ENCODE measurements at regions not wholly inside any gene's neighbourhood (a gene's known extent, or its start where the extent isn't known, plus 50 kb on each side); places are given as distances from the start of the nearest gene placed in this dataset.
"Not testable (repeated sequence)": the region's sequence is repeated elsewhere in the genome, so short reads cannot be mapped to it uniquely, and the experiment has no call there.

DNA sequence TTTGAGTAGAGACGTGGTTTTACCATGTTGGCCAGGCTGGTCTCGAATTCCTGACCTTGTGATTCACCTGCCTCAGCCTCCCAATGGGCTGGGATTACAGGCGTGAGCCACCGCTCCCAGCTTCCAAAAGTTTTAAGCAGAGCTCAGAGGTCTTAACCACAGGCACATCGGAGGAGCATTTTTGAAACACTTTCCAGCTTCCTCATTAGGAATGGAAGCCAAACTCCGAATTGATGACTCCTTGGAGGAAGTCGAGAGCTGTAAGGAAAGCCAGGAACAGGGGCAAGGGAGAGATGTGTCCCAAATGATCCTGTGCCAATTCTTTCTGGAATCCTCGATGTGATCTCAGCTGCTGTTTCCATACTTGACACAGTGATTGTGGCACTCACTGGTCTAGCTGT is 56.2 kb upstream of the CCZ1B start:
- in situ Hi-C loops (cut with HindIII; ENCODE audit: low sequenced_read_pairs), result not testable (repeated sequence)

DNA sequence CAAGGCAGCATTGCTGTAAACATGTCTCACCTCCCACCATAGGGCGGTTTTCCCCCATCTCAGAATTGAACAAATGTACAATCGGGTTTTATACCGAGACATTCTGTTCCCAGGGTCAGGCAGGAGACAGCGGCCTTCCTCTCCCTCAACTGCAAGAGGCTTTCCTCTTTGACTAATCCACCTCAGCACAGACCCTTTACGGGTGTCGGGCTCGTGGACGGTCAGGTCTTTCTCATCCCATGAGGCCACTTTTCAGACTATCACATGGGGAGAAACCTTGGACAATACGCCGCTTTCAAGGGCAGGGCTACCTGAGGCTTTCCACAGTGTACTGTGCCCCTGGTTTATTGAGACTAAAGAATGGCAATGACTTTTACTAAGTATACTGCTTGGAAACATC is 57.7 kb upstream of the CCZ1B start:
- in situ Hi-C loops (cut with HindIII; ENCODE audit: low sequenced_read_pairs), result not testable (repeated sequence)

DNA sequence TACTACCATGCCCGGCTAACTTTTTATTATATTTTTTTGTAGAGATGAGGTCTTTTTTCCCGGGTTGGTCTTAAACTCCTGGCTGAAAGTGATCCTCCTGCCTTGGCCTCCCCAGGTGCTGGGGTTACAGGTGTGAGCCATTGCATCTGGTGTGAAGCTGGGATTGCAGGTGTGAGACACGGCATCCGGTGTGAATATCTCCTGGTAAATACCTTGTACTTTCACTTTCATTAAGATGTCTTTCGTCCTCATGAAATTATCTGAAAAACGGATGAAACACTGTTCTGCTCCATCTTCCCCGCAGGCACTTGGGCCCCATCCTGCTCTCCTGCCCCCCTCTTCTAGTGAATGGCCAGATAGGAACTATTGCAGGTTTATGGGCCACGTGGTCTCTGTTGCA is 60.1 kb upstream of the CCZ1B start:
- in situ Hi-C loops (cut with HindIII; ENCODE audit: low sequenced_read_pairs), result no loop called here

DNA sequence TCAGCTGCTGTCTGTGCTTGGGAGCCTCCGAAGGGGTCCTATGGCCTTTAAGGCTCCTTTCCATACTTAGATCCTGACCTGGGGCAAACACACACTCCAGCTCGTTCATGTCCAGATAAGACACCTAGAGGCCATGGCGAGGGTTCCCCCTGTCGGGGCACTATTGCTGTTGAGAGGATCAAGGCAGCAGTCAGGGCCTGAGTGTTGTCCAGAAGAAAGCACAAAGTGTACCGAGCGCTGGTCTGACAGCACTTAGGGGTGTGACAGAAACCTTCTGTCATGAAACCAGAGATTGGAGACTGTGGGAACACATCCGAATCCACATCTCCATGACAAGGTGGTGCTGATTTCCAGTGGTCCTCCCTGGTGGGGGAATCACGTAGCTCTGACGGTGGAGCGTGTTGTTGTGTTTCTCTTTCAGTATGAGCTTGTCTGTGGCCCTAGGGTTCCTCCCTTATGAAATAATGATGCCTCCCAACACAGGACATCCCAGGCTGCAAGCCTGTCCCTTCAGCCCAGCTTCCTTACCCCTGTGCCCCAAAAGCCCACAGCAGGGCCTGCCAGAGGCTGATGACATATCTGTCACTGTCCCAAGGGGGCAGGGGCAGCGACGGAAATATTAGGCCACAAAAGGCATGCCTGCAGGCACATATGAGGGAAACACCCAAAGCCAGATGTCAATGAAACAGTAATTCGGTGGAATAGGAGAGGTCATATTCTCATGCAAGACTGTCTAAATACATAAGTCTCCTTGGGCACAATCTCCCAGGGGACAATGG is 62.4 kb upstream of the CCZ1B start:
- in situ Hi-C loops (cut with HindIII; ENCODE audit: low sequenced_read_pairs), result not testable (repeated sequence)

DNA sequence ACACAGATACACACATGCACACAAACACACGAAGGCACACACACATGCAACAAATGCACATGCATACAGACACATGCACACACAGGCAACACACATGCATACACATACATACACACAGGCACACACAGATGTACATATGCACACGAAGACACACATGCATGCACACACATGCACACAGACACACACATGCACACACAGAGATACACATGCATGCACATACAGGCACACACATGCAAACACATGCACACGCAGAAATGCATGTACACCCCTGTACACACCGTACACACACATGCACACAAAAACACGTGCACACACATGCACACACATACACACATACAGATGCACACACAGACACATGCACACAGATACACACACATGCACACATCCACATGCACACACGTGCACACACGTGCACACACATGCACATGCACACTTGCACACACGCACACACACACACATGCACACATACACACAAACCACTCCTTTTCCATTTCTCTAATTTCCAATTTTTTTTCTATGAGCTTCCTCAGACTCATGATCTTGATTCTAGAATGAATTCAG is 63.3 kb upstream of the CCZ1B start:
- in situ Hi-C loops (cut with HindIII; ENCODE audit: low sequenced_read_pairs), result no loop called here

DNA sequence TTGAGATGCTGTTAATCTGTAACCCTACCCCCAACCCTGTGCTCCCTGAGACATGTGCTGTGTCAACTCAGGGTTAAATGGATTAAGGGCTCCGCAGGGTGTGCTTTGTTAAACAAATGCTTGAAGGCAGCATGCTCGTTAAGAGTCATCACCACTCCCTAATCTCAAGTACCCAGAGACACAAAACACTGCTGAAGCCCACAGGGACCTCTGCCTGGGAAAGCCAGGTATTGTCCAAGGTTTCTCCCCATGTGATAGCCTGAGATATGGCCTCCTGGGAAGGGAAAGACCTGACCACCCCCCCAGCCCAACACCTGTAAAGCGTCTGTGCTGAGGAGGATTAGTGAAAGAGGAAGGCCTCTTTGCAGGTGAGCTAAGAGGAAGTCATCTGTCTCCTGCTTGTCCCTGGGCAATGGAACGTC is 76.0 kb upstream of the CCZ1B start:
- in situ Hi-C loops (cut with HindIII; ENCODE audit: low sequenced_read_pairs), result not testable (repeated sequence)

DNA sequence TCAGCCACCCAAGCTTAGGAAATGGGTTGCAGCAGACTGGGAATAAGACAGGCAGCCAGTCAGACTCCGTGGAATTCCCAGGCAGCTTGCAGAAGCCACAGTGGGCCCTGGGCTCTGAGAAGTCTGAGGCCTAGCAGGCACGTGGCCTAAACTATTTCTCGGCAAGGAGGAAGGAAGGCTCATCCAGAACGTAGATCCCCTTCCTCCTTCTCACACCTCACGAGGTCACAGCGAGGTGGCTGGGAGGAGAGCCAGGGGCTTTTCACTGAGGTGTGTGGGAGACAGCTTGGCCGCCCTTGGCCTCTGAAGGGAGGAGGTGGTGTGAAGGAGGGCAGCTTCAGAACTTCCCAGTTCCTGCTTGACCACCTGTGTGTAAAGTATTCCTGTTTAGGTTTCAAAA is 77.2 kb upstream of the CCZ1B start:
- in situ Hi-C loops (cut with HindIII; ENCODE audit: low sequenced_read_pairs), result not testable (repeated sequence)

DNA sequence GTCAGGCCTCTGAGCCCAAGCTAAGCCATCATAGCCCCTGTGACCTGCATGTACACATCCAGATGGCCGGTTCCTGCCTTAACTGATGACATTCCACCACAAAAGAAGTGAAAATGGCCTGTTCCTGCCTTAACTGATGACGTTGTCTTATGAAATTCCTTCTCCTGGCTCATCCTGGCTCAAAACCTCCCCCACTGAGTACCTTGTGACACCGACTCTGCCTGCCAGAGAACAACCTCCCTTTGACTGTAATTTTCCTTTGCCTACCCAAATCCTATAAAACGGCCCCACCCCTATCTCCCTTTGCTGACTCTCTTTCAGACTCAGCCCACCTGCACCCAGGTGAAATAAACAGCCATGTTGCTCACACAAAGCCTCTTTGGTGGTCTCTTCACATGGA is 77.7 kb upstream of the CCZ1B start:
- in situ Hi-C loops (cut with HindIII; ENCODE audit: low sequenced_read_pairs), result not testable (repeated sequence)

DNA sequence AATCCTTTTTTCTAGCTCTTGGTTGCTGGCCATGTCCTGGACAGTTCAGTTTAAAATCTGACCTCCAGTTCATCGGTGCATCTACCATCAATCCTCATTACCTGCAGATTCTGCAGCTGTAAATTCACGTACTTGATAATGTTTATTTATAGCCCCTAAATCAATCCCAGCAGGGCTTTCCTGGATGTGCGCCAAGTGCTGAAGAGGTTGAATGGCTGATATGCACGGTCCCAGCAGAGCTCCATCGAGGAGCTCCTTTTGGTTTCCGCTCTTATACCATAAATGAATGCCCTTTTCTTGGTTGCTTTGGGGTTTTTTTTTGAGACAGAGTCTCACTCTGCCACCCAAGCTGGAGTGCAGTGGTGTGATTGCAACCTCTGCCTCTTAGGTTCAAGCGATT is 91.2 kb upstream of the CCZ1B start:
- in situ Hi-C loops (cut with HindIII; ENCODE audit: low sequenced_read_pairs), result no loop called here

DNA sequence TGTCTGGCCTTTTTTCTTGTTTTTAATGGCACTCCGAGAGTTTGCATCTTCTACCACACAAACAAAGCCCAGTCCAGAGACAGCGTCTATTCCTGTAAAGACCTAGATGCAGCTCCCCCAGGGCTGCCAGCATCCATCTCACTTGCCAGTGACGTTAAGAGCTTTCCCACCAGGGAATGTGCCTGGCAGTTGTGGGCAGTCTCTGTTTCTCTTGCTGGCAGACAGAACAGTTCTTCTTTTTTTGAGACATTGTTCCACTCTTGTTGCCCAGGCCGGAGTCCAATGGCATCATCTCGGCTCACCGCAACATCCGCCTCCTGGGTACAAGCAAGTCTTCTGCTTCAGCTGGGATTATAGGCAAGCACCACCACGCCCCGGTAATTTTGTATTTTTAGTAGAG is 93.1 kb upstream of the CCZ1B start:
- in situ Hi-C loops (cut with HindIII; ENCODE audit: low sequenced_read_pairs), result not testable (repeated sequence)

DNA sequence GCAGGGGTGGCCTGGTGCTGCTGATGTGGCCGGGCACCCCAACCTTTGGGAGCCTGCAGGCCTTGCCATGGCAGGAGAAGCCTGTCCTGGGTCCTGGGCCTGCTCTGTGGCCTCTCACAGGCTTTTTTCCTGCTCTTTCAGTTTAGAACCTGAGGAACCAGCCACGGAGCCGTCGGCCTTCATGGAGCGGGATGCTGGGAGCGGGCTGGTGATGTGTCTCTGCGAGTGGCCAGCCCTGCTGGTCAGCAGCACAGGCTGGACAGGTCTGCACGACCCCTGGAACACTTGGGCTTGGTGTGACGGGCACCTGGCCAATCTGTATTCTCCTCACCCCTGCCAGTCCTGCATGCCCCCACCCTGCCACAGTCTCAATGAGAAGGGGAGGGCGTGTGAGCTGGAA is 98.4 kb upstream of the CCZ1B start:
- in situ Hi-C loops (cut with HindIII; ENCODE audit: low sequenced_read_pairs), result not testable (repeated sequence)

DNA sequence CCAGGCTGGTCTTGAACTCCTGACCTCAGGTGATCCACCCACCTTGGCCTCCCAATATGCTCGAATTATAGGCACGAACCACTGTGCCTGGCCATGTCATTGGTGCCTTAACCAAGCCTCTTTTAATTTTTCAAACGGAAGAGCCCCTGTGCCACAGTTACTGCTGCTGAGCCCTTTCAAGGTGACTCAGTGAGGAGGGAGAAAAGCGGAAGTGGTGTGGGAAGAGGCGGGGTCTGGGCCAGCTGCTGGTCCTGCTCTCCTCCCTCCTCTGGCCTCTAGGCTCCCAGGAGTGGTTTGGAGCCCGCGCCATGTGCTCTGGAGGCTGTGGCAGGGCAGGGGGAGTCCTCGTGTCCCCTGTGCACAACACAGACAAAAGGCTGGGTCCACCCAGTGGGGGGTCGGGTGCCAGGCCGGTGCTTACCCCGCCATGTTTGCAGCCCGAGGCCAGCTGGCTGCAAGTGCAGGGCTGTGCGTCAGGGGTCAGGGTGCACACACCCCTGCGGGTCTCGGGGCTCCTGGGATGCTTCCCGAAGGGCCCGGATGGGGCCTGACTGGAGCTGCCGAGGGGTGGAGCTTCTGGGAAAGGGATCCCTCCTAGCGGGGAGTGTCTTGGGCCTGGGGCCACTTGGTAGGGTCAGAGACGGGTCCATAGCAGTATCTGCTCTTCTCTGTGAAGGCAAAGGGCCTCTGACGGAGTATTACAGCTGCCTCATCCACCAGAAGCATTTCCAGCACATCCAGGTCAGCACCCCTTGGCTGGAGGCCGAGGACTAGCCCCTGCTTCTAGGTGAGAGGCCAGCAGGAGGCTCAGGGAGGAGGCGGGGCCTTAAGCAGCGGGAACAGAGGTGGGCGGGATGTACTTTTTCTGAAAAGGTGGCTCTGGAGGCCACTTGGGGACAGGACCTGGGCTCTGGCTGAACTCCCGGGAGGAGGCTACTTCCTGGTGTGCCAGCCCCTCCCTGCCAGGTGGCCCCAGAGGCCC is 100.4 kb upstream of the CCZ1B start:
- in situ Hi-C loops (cut with HindIII; ENCODE audit: low sequenced_read_pairs), result not testable (repeated sequence)

DNA sequence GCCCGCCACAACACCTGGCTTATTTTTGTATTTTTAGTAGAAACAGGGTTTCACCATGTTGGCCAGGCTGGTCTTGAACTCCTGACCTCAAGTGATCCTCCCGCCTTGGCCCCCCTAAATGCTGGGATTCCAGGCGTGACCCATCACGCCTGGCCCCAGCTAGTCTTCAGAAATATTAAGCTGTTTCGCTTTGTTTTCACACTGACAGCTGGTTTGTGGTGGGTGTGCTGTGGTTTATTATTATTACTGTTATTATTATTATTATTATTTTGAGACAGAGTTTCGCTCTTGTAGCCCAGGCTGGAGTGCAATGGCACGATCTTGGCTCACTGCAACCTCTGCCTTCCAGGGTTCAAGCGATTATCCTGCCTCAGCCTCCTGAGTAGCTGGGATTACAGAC is 101.6 kb upstream of the CCZ1B start:
- in situ Hi-C loops (cut with HindIII; ENCODE audit: low sequenced_read_pairs), result not testable (repeated sequence)

DNA sequence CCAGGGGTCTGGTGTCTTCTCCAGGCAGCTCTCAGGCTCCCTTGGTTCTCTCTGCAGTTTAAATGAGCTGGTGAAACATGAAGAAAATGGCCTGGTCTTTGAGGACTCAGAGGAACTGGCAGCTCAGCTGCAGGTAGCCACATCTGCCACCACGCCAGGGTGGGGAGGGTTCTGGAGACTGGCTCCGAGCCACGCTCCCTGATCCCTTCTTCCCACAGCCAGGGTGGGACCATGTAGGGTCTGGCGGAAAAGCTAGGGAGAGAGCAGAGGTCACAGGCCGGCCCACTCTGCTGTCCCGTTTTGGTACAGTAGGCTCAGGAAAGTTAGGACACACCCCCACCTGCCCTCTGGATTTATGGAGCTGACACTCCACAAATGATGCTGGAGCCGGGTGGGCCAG is 103.5 kb upstream of the CCZ1B start:
- in situ Hi-C loops (cut with HindIII; ENCODE audit: low sequenced_read_pairs), result not testable (repeated sequence)

DNA sequence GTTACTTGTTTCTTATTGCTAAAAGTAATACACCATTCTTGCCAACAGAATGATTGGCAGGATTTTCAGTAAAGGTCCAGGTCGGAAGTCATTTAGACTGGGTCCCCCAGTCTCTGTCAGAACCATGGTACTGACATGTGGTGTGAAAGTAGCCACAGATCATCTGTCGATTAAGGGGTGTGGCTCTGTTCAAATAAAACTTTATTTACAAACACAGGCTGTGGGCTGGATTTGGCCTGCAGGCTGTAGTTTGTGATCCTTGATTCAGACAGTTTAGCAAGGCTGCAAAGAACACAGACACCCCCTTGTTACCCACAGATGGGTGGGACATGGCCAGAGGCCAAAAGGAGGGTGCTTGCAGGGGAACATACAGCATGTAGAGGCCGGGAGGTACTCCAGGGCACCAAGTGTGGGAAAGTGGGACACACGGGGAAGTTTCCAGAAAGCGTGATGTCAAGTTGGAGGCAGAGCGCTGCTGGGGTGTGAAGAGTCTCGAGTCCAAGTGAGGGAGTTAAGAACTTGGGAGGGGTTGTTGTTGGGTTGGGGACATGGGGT is 104.1 kb upstream of the CCZ1B start:
- in situ Hi-C loops (cut with HindIII; ENCODE audit: low sequenced_read_pairs), result not testable (repeated sequence)

DNA sequence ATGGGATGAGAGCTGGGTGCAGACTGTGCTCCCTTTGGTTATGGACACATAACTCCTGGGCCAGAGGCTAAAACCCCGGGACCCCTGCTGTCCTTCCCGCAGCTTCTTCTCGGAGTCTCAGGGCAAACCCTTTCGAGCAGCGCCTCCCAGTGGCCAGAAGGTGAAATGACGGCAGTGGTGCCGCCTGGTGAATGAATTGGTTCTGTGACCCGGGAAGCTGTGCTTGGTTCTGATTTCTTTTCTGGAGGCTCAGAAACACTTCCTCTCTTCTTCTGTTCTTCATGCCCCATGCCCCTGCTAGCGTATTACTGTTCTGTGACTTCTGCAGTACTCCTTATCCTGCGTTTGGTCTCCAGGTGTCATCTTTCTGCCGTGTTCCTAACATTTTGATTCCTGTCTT is 104.7 kb upstream of the CCZ1B start:
- in situ Hi-C loops (cut with HindIII; ENCODE audit: low sequenced_read_pairs), result not testable (repeated sequence)

DNA sequence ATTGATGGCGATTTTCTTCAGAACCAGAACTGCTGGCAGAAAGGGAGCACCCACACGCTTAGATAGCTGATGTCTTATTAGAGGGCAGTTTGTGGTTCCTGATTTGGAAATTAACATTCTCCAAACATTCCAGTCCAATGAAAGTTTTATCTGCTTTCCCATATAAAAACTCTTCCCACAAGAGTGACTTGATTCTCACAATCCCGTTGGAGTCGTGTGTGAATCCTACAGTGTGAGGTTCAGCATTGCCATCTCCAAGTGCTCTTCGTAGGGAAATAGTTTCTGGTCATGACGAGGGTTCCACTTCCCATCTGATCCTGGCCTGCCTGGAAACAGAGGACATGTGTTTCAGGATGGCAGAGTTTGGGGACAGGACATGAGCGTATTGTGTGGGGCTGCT is 105.4 kb upstream of the CCZ1B start:
- in situ Hi-C loops (cut with HindIII; ENCODE audit: low sequenced_read_pairs), result not testable (repeated sequence)

DNA sequence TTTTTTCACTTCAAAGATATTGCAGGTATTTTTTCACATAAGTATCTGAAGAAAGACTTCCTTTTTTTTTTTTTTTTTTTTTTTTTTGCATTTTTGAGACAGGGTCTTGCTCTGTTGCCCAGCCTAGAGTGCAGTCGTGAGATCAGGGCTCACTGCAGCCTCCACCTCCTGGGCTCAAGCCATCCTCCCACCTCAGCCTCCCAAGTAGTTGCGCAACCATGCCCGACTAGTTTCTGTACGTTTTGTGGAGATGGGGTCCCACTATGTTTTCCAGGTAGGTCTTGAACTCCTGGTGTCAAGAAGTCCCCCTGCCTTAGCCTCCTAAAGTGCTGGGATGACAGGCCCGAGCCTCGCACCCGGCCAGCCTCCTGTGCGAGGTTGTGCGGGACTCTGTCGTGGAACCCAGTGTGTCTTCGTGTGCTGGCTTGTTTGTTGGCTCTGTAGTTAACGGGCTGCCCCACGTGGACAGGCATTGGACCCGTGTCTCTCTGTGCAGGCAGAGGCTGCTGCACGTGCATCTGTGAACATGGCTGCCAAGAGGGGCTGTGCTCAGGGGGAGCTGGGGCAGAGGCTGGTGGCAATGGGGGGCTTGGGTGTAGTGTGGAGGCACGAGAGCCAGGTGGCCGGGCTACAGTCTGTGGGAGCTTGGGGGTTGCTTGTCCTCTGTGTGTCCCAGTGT is 108.0 kb upstream of the CCZ1B start:
- in situ Hi-C loops (cut with HindIII; ENCODE audit: low sequenced_read_pairs), result not testable (repeated sequence)

DNA sequence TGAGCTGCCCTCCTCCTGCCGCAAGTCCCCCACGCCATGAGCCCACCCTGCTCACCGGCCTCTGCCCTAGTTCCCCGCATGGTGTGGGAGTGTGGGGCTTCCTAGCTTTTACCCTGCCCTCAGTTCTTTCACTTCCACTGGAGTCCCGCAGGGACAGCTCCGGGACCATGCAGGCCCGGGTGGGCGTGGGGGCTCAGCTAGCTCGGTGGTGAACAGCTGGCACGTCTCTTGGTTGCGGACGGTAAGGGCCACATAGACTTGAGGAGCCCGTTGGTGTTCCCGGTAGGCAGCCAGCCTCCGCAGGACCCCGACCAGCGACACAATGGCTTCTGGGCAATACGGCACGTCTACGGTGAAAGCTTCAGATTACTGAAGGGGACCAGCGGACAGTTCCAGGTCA is 108.9 kb upstream of the CCZ1B start:
- in situ Hi-C loops (cut with HindIII; ENCODE audit: low sequenced_read_pairs), result no loop called here

DNA sequence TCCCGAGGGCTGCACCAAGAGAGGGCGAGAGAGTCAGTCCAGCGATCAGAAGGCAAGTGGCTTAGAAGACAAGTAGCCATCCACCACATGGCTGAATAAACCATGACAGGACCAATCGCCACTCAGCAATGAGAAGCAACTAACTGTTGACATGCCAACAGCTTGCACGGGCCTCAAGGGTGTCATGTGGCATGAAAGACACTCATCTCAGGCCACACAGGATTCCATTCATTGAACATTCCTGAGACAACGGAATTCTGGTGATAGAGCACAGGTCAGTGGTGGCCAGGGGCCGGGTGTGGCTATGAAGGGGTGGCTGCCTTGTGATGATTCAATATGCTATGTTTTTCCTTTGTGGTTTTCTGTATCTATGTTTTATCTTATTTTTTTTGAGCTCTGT is 110.6 kb upstream of the CCZ1B start:
- in situ Hi-C loops (cut with HindIII; ENCODE audit: low sequenced_read_pairs), result not testable (repeated sequence)

DNA sequence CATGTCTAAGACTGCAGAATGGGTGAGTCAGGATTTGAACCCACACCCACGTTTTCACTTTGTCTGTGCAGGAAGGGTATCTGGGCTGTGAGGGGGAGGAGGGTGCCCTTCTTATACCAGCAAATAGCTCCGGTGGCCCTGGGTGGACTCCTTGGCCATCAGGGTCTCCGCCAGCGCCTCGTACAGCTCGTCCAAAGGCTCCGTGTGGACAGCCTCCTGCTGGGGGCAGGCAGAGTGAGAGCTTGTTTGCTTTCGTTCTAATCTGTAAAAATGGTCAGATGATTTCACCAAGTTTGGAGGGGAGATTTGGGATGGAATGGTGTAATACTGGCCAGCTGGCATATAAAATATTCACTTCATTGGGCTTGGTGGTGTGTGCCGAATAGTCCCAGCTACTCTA is 111.7 kb upstream of the CCZ1B start:
- in situ Hi-C loops (cut with HindIII; ENCODE audit: low sequenced_read_pairs), result not testable (repeated sequence)
